ENCODE measurements at regions not wholly inside any gene's neighbourhood (a gene's known extent, or its start where the extent isn't known, plus 50 kb on each side); places are given as distances from the start of the nearest gene placed in this dataset.

DNA sequence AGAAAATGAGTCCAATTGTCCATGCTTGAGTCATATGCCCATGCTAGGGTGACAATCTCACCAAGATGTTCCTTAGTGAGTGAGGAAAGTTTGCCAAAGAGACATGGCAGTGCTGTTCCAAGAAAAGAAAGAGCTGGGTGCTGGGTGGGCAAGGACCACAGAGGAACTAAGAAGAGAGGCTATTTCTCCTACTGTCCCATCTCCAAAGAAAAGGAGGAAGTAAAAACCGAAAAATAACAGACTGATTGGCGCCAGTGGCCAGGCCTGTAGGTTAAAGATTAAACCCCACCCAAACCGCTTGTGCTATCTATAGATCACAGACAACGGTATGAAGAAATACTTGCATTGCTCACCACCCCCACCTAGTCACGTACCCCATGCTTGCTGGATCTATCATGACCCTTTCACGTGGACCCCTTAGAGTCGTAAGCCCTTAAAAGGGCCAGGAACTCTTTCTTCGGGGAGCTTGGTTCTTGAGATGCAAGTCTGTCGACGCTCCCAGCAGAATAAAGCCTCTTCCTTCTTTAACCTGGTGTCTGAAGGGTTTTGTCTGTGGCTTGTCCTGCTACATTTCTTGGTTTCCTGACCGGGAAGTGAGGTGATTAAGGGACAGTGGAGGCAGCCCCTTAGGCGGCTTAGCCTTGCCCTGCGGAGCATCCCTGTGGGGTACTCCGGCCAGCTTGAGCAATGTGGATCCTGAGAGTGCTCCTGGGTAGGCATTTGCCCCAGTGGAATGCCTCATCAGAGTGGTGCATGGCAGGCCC lies 606.5 kb downstream of the UQCRFS1 start:
- Histone ChIP-seq H3K27me3 (ENCODE audit: control insufficient read depth, insufficient read depth, low read length) (no peaks in the 10 kb centered on the region), H3K4me3 (ENCODE audit: low read depth, low read length) (no peak overlapping the region), H3K36me3 (ENCODE audit: control insufficient read depth, insufficient read depth, low read length) (no peaks in the 10 kb centered on the region)
- DNase-seq (ENCODE audit: low read depth), result no peak
- TF ChIP-seq, protein P1, sequence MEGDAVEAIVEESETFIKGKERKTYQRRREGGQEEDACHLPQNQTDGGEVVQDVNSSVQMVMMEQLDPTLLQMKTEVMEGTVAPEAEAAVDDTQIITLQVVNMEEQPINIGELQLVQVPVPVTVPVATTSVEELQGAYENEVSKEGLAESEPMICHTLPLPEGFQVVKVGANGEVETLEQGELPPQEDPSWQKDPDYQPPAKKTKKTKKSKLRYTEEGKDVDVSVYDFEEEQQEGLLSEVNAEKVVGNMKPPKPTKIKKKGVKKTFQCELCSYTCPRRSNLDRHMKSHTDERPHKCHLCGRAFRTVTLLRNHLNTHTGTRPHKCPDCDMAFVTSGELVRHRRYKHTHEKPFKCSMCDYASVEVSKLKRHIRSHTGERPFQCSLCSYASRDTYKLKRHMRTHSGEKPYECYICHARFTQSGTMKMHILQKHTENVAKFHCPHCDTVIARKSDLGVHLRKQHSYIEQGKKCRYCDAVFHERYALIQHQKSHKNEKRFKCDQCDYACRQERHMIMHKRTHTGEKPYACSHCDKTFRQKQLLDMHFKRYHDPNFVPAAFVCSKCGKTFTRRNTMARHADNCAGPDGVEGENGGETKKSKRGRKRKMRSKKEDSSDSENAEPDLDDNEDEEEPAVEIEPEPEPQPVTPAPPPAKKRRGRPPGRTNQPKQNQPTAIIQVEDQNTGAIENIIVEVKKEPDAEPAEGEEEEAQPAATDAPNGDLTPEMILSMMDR (IDR thresholded peaks at IDR 0.05; ENCODE audit: insufficient read depth, low read depth, low read length), result no peak
- ChIA-PET CTCF (interaction anchor here (1.2 kb wide), 1 partner anchor 60 kb away, joined by 3 read pairs; no protein-coding TSS in a partner anchor), POLR2A (no interaction called here)

DNA sequence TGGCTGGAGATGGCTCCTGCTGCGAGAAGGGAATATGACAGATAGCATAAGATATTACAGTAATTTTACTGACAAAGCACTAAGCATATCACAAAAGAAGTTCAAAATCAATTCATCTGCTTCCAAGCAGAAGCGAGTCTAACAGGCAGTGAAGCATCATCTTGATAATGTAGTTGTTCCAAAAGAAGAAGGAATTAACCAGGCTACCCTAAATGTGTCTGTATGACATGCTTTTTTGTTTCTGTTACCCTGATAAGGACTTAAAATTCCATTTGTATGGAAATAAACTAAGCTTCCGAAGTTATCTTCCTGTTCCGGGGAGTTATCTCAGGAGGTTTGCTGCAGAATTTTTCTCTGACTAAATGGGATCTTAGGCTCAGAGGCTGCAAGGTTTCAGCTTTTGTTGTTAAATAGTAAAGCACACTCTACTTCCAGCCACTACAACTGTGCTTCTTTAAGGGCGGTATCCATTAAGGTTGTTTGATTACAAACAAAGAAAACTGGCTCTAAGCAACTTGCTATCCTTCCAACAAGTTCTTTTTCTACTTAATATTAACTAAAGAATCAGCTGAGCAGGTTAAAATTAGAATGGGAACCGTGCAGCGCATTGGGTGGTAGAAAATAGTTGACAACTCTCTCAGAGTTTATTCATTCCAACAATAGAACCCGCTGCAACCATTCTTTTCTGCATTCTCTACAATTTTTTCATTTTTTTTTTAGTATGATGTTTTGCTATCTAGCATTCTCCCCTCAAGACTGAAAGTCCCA lies 607.3 kb downstream of the UQCRFS1 start:
- no peaks in the 10 kb centered on the region for H3K27me3 ChIP-seq (ENCODE audit: control insufficient read depth, insufficient read depth, low read length)
- ChIA-PET POLR2A (no interaction called here), CTCF (interaction anchor here (1.2 kb wide), 1 partner anchor 59 kb away, joined by 3 read pairs; no protein-coding TSS in a partner anchor)
- no peaks in the 10 kb centered on the region for H3K36me3 ChIP-seq (ENCODE audit: control insufficient read depth, insufficient read depth, low read length)
- TF ChIP-seq, protein P1 (IDR thresholded peaks at IDR 0.05; ENCODE audit: insufficient read depth, low read depth, low read length), result no peak
- no peak overlapping the region for H3K4me3 ChIP-seq (ENCODE audit: low read depth, low read length)
- no peak for DNase-seq (ENCODE audit: low read depth)

DNA sequence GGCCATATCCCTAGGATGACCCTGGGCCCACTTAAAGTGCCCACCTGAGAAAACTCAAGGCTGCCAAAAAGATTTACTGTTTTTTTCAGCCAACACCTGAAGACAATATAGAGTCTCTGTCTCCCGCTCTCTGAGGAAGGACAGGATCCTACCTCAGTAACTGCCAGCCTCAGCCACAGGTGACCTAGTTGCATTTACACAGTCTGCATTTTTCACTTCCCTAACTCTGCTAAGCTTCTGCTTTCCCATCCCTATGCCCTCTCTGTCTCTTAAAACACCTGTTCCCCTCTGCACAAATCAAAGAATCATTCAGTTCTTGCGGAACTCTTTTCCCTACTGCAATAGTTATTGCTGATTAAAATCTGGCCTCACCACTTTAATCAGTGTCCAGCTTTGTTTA lies 609.5 kb downstream of the UQCRFS1 start:
- DNase-seq (ENCODE audit: low read depth), result no peak
- ChIA-PET CTCF (interaction anchor here (0.7 kb wide), 1 partner anchor 42 kb away, joined by 3 read pairs; no protein-coding TSS in a partner anchor), POLR2A (no interaction called here)
- Histone ChIP-seq H3K36me3 (ENCODE audit: control insufficient read depth, insufficient read depth, low read length) (no peaks in the 10 kb centered on the region), H3K27me3 (ENCODE audit: control insufficient read depth, insufficient read depth, low read length) (no peaks in the 10 kb centered on the region), H3K4me3 (ENCODE audit: low read depth, low read length) (no peak overlapping the region)
- TF ChIP-seq, protein P1 (IDR thresholded peaks at IDR 0.05; ENCODE audit: insufficient read depth, low read depth, low read length), result no peak

DNA sequence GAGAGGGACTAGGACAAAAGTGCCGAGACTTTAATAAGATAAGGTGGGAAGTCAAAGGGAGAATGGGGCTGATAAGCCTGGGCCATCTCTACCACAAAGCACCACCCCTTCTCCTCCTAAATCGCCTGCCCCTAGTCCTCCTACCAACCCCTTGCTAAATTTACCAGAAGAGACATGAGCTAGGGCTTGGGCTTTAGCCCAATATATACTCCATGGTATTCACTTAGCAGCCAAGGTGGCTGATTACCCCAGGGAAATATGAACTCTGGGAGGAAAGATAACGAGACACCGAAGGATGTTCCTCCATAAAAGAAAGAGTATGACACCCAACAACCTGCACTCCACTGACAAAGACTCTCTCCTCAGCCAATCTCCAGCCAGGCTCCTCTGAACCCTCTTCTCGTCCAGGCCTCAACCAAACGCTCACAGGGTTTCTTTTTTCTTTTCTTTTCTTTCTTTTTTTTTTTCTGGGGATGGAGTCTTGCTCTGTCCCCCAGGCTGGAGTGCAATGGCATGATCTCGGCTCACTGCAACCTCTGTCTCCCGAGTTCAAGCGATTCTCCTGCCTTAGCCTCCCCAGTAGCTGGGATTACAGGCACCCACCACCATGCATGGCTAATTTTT lies 610.2 kb downstream of the UQCRFS1 start:
- no peak for DNase-seq (ENCODE audit: low read depth)
- no peaks in the 10 kb centered on the region for H3K36me3 ChIP-seq (ENCODE audit: control insufficient read depth, insufficient read depth, low read length)
- TF ChIP-seq, protein P1 (IDR thresholded peaks at IDR 0.05; ENCODE audit: insufficient read depth, low read depth, low read length), result no peak
- POLR2A ChIA-PET, result no interaction called here
- H3K27me3 ChIP-seq (ENCODE audit: control insufficient read depth, insufficient read depth, low read length), result no peaks in the 10 kb centered on the region
- H3K4me3 ChIP-seq (ENCODE audit: low read depth, low read length), result no peak overlapping the region
- CTCF ChIA-PET, result no interaction called here

Data from BJ (cell line).